ENCODE measurements at regions not wholly inside any gene's neighbourhood (a gene's known extent, or its start where the extent isn't known, plus 50 kb on each side); places are given as distances from the start of the nearest gene placed in this dataset.

GRCh38 chr17:73910821-73911515, 266.7 kb upstream of the SDK2 start:
- no peak for DNase-seq (ENCODE audit: unreplicated experiment)
- Mint-ChIP-seq H3K27ac (ENCODE audit: low read depth, unreplicated experiment) (no peak overlapping the region), H3K4me1 (ENCODE audit: insufficient read depth, unreplicated experiment) (no peaks in the 10 kb centered on the region), H3K27me3 (ENCODE audit: insufficient read depth, unreplicated experiment) (peaks cover 91% of the 10 kb centered on the region), H3K36me3 (ENCODE audit: insufficient read depth, unreplicated experiment) (no peaks in the 10 kb centered on the region), H3K9me3 (ENCODE audit: unreplicated experiment) (peaks cover 8% of the 10 kb centered on the region), H3K4me3 (ENCODE audit: unreplicated experiment) (no peak overlapping the region)
- TF ChIP-seq CTCF (IDR thresholded peaks at IDR 0.05; ENCODE audit: unreplicated experiment), result no peak
- ChIA-PET POLR2A (no interaction called here), CTCF (no interaction called here)
- no TSS peak for BruUV-seq (replicated peaks)
- intact Hi-C loops (cut with micrococcal nuclease), result no loop called here

DNA sequence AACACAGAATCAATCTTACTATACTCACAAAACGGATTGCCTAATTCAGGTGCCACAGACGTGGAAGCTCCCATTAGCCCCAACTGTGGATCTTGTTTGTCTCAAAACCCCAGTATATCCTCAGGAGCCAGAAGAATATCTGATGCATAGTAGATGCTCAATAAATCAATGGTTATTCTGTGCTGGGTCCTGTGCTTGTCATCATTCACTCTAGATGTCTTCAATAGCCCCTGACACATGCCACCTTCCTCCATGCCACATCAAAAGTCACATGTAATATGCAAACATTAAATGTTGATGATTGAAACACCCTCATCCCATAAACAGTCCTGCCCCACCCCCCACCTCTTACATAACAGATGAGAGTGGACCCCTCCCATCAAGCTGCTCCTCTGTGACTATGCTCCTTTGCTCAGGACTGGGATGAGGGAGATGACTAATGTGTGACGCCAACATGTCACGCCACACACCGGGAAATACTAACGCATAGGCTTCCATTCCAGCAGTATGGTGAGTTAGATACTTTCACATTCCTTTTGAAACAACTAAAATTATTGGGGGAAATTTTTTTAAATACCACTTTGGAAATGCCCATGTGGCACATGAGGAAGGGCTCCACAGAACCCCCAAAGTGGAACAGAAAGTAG, 267.6 kb upstream of the SDK2 start:
- Mint-ChIP-seq H3K36me3 (ENCODE audit: insufficient read depth, unreplicated experiment) (no peaks in the 10 kb centered on the region), H3K27ac (ENCODE audit: low read depth, unreplicated experiment) (no peak overlapping the region), H3K4me1 (ENCODE audit: insufficient read depth, unreplicated experiment) (no peaks in the 10 kb centered on the region), H3K27me3 (ENCODE audit: insufficient read depth, unreplicated experiment) (peaks cover 89% of the 10 kb centered on the region), H3K4me3 (ENCODE audit: unreplicated experiment) (no peak overlapping the region), H3K9me3 (ENCODE audit: unreplicated experiment) (peaks cover 8% of the 10 kb centered on the region)
- no peak for TF ChIP-seq CTCF (IDR thresholded peaks at IDR 0.05; ENCODE audit: unreplicated experiment)
- no TSS peak for BruUV-seq (replicated peaks)
- CTCF ChIA-PET, result no interaction called here
- POLR2A ChIA-PET, result no interaction called here
- no peak for DNase-seq (ENCODE audit: unreplicated experiment)
- intact Hi-C loops (cut with micrococcal nuclease), result no loop called here

- no TSS peak for BruUV-seq (replicated peaks)
Measured at GRCh38 chr17:73912373-73912746, 268.1 kb upstream of the SDK2 start.

More at GRCh38 chr17:73912373-73912746, 268.1 kb upstream of the SDK2 start:
- TF ChIP-seq CTCF (IDR thresholded peaks at IDR 0.05; ENCODE audit: unreplicated experiment), result no peak
- Mint-ChIP-seq H3K27me3 (ENCODE audit: insufficient read depth, unreplicated experiment) (peaks cover 89% of the 10 kb centered on the region), H3K9me3 (ENCODE audit: unreplicated experiment) (peaks cover 8% of the 10 kb centered on the region), H3K4me1 (ENCODE audit: insufficient read depth, unreplicated experiment) (no peaks in the 10 kb centered on the region), H3K4me3 (ENCODE audit: unreplicated experiment) (no peak overlapping the region), H3K27ac (ENCODE audit: low read depth, unreplicated experiment) (no peak overlapping the region), H3K36me3 (ENCODE audit: insufficient read depth, unreplicated experiment) (no peaks in the 10 kb centered on the region)
- ChIA-PET CTCF (no interaction called here), POLR2A (no interaction called here)
- no peak for DNase-seq (ENCODE audit: unreplicated experiment)
- intact Hi-C loops (cut with micrococcal nuclease), result no loop called here
